GM19043 (cell line): ENCODE measurements at regions not wholly inside any gene's neighbourhood (a gene's known extent, or its start where the extent isn't known, plus 50 kb on each side); places are given as distances from the start of the nearest gene placed in this dataset.
"Not testable (repeated sequence)": the region's sequence is repeated elsewhere in the genome, so short reads cannot be mapped to it uniquely, and the experiment has no call there.

ENCODE experiments used
- ATAC-seq: cut with Tn5 transposase; IDR thresholded peaks from one replicate; pipeline ENCODE4 v1.9.1; 2021; ENCODE audit warnings: low read depth; ENCODE audit not compliant: unreplicated experiment

DNA sequence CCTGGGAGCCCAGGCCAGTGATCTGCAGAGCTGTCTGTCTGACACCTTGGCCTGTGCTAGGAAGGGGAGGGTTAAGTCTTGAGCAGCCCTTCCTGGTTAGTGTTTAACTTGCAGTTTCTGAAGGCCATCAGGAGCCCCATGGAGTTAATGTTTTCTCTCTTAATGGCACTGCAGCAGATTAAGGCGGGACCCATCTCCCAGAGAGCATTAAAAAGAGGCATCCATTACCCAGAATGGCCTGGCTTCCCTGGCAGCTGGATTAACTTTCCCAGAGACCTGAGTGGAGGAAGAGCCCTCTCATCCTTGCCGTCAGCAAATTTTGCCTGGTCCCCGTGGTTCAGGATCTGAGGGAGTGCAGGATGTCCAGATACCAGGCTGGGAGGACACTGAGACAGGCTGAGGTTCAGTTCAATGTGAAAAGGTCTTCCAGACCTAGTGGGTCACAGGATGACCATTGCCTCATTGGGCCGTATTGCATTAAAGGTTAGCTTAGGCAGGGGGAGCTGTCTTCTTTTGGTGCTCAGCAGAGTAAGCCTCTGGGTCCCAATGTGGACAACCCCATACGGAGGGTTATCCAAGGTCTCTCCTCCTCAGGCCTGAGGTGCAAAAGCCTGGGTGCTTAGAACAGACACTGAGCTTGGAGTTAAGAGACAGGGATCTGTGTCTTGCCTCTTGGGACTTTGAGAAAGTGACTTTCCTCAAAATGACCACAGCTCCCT is 522.6 kb downstream of the PTPRU start:
- ATAC-seq, result no peak

DNA sequence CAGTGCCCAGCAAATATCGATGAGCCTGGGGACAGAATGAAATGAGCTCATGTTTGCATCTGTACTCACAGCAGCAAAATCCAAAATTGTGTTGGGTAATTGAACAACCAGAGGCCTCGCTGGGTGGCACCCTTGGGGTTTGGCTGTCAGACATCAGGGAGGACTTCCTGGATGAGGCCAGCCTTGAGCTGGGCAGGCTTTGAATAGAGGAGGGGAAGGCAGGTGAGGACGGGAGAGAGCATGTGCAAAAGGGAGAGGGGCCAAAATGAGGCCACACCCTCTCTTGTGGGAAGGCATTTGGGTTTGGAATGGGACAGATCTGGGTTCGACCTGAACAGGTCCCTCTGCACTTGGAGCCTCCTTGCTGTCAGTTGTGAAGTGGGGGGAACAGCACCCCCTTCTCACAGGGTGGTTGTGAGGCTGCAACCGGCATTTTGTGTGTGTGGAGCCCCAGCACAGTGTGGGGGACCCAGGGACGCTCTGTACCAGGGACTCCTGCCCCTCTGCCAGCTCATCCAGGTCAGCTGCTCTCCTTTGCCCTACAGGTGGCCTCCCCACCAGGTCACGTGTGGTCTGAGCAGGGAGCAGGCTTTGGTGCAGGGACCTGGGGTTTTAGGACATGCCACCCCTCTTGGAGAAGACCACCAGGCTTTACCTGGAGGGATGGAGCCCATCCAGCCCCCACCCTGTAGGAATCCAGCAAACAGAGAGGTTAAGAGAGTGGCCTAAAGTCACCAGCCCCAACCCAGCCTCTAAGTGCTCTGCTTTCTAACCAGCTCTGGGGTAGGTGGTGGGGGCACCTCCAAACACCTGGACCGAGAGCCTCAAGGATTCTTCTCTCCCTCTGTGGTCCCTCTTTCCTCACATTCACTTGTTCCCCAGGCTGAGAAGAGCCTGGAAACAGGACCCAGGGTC is 521.8 kb downstream of the PTPRU start:
- no peak for ATAC-seq

GRCh38 chr1:29756901-29757725 is 520.8 kb downstream of the PTPRU start:
- no peak for ATAC-seq

- no peak for ATAC-seq
Observed at GRCh38 chr1:29756498-29756897, 520.2 kb downstream of the PTPRU start.

DNA sequence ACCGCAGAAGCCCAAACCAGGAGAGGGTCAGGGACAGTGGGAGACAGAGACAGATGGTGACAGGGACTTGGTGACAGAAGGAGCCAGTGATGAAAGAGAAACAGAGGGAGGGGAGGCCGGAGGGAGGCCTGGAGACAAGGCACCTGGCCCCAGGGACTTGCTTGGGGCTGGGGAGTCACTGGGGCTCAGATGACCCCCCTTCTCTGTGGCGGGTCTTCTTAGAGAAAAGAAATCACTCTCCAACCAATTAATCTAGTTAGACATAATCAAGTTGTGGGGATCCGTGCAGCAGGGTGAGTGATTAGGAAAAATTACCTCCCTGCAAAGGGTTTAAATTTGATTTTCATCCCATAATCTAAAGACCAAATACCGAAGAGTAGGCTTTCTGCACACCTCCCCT is 519.8 kb downstream of the PTPRU start:
- no peak for ATAC-seq

- ATAC-seq, result not testable (repeated sequence)
Observed at GRCh38 chr1:29755412-29756015, 519.2 kb downstream of the PTPRU start.

DNA sequence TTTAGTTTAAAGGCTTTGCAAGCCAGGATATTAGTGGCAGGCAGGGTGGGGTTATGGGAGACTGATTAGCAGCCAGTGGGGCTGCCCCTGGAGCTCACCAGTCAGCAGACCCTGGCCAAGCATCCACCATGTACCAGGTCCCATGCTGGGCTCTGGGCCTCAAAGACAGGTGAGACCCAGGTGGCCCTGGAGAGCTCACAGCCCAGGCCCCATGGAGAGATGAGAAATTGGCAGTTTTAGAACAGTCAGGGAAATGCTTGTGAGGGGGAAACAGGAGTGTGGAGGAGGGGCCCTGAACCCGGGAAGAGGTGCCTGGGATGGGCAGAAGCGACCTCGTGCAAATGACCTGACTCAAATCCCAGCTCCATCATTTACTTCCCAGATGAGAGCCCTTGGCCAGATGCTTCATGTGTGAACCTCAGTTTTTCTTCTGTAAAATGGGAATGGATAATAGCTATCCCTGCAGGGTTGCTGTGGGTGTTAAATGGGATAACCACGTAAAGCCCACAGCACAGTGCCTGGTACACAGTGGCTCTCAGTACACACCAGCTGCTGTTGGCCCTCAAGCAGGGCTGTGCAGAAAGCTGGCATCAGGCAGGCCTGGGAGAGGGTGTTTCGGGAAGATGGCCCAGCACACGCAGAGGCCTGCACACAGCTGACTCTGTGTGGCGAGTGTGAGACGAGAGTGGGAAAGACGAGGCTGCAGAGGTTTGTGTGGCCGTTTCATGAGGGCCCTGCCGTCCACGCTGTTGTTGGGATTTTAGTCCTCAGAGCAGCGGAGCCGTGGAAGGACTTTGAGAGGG is 518.5 kb downstream of the PTPRU start:
- no peak for ATAC-seq

DNA sequence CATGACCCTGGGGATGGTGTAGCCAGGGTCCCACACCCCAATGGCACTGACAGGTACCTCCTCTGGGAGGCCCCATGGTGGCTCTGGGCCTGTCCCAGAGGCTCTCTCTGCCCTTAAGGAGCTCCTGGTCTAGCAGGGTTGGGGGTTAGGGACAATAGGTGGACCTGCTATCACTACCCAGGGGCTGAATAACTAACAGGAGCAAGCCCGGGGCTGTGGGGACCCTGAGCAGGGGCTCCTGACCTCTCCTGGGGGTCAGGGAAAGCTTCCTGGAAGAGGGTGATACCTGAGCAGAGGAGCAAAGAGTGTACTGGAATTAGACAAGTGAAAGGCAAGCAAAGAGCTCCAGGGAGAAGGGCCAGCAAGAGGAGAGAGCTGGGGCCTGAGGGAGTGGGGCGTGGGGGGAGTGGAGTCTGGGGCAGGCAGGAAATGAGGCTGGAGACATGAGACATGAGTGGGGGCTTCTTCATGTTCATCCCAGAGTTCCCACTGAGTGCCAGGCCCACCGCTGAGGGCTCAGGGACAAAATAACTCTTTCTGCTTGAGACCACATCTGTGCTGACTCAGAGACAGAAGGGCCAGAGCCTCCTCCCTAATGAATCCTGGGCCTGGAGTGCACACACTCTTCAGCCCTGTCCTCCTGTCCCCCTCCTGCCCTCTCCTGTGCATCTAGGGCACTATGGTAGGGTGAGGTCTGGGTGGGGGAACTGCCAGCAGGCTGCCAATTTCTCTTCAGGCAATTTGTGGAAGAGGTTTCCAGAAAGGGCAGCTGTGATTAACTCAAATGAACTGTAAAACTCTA is 517.6 kb downstream of the PTPRU start:
- ATAC-seq, result no peak

- ATAC-seq, result no peak
Observed at GRCh38 chr1:29753244-29753643, 516.9 kb downstream of the PTPRU start.

DNA sequence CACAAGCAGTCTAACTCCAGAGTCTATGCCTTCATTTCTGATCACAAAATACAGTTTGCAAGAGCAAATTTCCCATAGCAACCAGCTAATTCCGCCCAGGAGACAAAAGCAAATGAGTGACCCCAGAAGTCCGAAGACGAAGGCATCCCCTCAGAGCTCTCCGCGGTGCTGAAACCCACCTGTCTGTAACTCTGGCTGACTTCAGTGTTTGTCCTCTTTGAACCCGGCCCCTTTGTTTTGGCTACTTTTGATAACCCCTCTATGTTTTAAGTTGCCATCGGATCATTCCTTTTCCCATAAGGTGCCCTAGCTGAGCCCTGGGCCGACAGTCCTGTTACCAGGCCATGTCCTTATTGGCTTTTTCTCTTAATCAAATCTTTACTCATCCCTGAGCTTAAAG is 515.8 kb downstream of the PTPRU start:
- no peak for ATAC-seq

GRCh38 chr1:29749024-29749945 is 513.0 kb downstream of the PTPRU start:
- no peak for ATAC-seq

DNA sequence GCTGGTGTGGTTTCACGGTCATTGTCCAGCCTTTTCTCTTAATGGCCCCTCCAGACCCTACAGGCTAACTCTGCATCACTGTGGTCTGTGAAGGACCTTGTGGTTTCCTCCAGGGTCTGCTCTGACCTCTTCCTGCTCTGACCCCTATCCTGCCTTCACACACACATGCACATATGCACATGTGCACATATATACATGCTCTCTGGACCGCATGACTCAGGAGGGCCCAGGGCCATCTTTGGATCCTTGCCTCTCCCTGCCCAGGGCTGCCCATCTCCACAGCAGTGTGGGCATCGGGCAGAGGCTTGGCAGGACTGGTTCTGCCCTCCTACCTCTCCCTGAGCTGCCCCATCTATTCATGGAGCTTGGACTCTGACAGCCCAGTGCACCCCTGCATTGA is 510.9 kb downstream of the PTPRU start:
- no peak for ATAC-seq

GRCh38 chr1:29746076-29746665 is 509.8 kb downstream of the PTPRU start:
- no peak for ATAC-seq

DNA sequence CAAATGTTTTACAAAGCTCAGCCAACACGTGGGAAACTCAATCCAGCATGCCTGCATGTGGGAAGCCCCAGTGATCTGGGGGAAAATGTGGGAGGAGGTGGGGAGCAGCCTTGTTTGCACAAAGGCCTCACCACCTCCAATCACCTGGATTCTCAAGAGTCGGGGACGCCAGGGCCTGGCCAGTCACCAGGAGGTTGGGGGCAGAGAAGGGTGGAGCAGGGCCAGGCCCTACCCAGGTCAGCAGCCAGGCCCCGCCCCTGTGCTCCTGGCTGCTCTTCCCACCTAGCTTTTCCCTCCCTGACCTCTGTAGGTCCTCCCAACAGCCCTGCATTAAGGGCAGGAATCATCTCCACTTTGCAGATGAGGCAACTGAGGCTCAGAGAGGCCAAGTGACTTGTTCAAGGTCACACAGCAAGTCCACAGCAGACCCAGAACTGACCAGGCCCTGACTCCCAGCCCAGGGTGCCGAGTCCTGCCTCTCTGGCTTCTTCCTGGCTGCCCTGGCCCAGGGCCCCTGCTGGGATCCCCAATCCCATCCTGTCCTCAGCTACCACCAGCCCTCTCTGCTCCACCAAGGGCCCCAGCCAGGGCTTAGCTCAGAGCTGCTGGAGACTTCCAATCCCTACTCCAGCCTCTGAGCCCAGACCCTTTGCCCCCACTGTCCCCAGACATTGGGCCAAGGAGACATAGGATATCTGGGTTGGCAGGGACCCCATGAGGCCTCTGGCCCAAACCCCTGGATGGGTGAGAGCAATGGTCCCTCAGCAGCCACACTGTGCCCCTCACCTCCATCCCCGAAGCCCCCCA is 508.6 kb downstream of the PTPRU start:
- no peak for ATAC-seq

DNA sequence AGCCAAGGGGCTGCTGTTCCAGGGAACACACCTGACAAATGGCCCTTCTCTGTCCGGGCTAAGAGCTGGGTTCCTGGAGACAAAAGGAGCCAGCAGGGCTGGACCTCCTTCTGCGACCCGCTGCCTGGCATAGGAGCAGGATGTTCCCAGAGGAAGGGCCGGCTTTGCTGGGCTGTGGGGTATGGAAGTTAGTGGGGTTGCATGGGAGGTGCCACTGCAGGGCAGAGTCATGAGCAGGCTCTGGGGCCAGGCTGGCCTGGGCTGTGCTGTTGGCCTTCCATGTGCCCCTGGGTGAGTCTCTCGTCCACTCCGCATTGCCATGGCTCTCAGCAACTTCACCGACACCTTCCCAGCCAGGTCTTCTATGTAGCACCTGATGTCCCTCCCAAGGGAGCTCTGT is 507.6 kb downstream of the PTPRU start:
- no peak for ATAC-seq

- no peak for ATAC-seq
Observed at GRCh38 chr1:29743264-29743663, 506.9 kb downstream of the PTPRU start.

GRCh38 chr1:29739176-29739575 is 502.9 kb downstream of the PTPRU start:
- ATAC-seq, result no peak
